ENCODE measurements at regions not wholly inside any gene's neighbourhood (a gene's known extent, or its start where the extent isn't known, plus 50 kb on each side); places are given as distances from the start of the nearest gene placed in this dataset.

GRCh38 chr10:31081937-31082840 lies 50.5 kb upstream of the ZNF438 start:
- DNase-seq = no peak

- no peak for DNase-seq
Measured at GRCh38 chr10:31083765-31084184, 52.1 kb upstream of the ZNF438 start.

GRCh38 chr10:31087011-31087410 lies 55.3 kb upstream of the ZNF438 start:
- no peak for DNase-seq

- DNase-seq = no peak
Measured at GRCh38 chr10:31087851-31088250, 56.2 kb upstream of the ZNF438 start.

GRCh38 chr10:31090894-31091607 lies 59.4 kb upstream of the ZNF438 start:
- DNase-seq = no peak

GRCh38 chr10:31095677-31096560 lies 64.3 kb upstream of the ZNF438 start:
- DNase-seq = no peak

GRCh38 chr10:31098046-31098445 lies 66.4 kb upstream of the ZNF438 start:
- no peak for DNase-seq

- no peak for DNase-seq
Measured at GRCh38 chr10:31099094-31099493, 67.4 kb upstream of the ZNF438 start.

GRCh38 chr10:31099664-31100063 lies 68.0 kb upstream of the ZNF438 start:
- no peak for DNase-seq

GRCh38 chr10:31100115-31100601 lies 68.5 kb upstream of the ZNF438 start:
- no peak for DNase-seq

GRCh38 chr10:31100662-31101061 lies 69.0 kb upstream of the ZNF438 start:
- no peak for DNase-seq

GRCh38 chr10:31101123-31101522 lies 69.5 kb upstream of the ZNF438 start:
- no peak for DNase-seq

- no peak for DNase-seq
Measured at GRCh38 chr10:31102421-31102820, 70.8 kb upstream of the ZNF438 start.

- DNase-seq = no peak
Measured at GRCh38 chr10:31103112-31103511, 71.4 kb upstream of the ZNF438 start.

- no peak for DNase-seq
Measured at GRCh38 chr10:31112961-31113360, 81.3 kb upstream of the ZNF438 start.

GRCh38 chr10:31116226-31116625 lies 84.6 kb upstream of the ZNF438 start:
- DNase-seq = no peak

GRCh38 chr10:31118556-31118955 lies 86.9 kb upstream of the ZNF438 start:
- no peak for DNase-seq

GRCh38 chr10:31120392-31120791 lies 88.7 kb upstream of the ZNF438 start:
- DNase-seq = no peak

- no peak for DNase-seq
Measured at GRCh38 chr10:31120961-31121685, 89.5 kb upstream of the ZNF438 start.

GRCh38 chr10:31121757-31122577 lies 90.3 kb upstream of the ZNF438 start:
- no peak for DNase-seq

GRCh38 chr10:31123946-31124345 lies 92.3 kb upstream of the ZNF438 start:
- no peak for DNase-seq

Measured in SIG-M5 (cell line).